Activated T-helper 2 cell treated with anti-CD3 and anti-CD28 coated beads, Interferon-gamma antibody, Interleukin-2, Interleukin-4, amounts not matched to agents 10 μg/mL and 5 μg/mL and 100 μg/mL, durations not matched to agents 14 hours and 24 hours and 36 hours (primary cell): ENCODE measurements at regions not wholly inside any gene's neighbourhood (a gene's known extent, or its start where the extent isn't known, plus 50 kb on each side); places are given as distances from the start of the nearest gene placed in this dataset.

ENCODE experiments used
- DNase-seq: peaks from one replicate; pipeline ENCODE4 v3.0.0; 2021; ENCODE audit warnings: low spot score
- H3K27ac Mint-ChIP-seq: one replicate; pipeline ENCODE4 v1.8.0; 2021; ENCODE audit warnings: mixed read lengths
- H3K27me3 Mint-ChIP-seq: one replicate; pipeline ENCODE4 v1.8.0; 2021; ENCODE audit warnings: low read depth, mixed read lengths
- H3K36me3 Mint-ChIP-seq: one replicate; pipeline ENCODE4 v1.8.0; 2021; ENCODE audit warnings: low read depth, mixed read lengths
- H3K4me1 Mint-ChIP-seq: one replicate; pipeline ENCODE4 v1.8.0; 2021; ENCODE audit warnings: low read depth, mixed read lengths
- H3K4me3 Mint-ChIP-seq: one replicate; pipeline ENCODE4 v1.8.0; 2021; ENCODE audit warnings: low read depth, mild to moderate bottlenecking, moderate library complexity, mixed read lengths
- H3K9me3 Mint-ChIP-seq: one replicate; pipeline ENCODE4 v1.8.0; 2021; ENCODE audit warnings: mixed read lengths
- intact Hi-C: fragments of 100-400 bp; cut with micrococcal nuclease; formaldehyde crosslinking; loops from one replicate; pipeline ENCODE4 v1.15.1; 2023

DNA sequence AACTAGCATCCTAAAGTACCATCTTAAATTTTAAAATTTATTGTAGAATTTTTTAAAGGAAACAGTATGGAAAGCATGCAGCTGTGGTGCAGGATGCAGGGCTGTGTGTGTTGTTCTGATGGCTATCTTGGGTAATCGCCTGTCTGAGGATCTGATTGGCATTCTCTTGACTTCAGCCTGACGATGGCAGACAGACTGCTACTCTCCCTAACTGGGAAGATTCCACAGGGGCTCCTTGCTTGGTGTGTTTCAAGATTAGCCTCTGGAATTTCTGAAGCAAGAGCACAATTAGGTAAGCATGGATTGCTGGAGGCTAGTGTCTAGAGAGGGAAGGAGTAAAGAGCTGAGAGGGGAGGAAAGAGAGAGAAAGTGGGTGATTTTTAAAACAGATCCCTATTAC is 696.8 kb upstream of the LRFN5 start:
- Mint-ChIP-seq H3K4me3 (no peak overlapping the region), H3K4me1 (no peaks in the 10 kb centered on the region), H3K27ac (no peak overlapping the region)

GRCh38 chr14:40903709-40904108 is 703.0 kb upstream of the LRFN5 start:
- intact Hi-C loops, result no loop called here
- H3K9me3 Mint-ChIP-seq, result peaks cover 19% of the 10 kb centered on the region
- H3K4me3 Mint-ChIP-seq, result no peak overlapping the region
- H3K27me3 Mint-ChIP-seq, result no peaks in the 10 kb centered on the region
- no peaks in the 10 kb centered on the region for H3K36me3 Mint-ChIP-seq
- no peaks in the 10 kb centered on the region for H3K4me1 Mint-ChIP-seq
- no peak overlapping the region for H3K27ac Mint-ChIP-seq
- DNase-seq, result no peak

More for the DNA sequence above, 696.8 kb upstream of the LRFN5 start:
- intact Hi-C loops, result no loop called here
- no peaks in the 10 kb centered on the region for H3K36me3 Mint-ChIP-seq
- DNase-seq, result no peak
- no peaks in the 10 kb centered on the region for H3K27me3 Mint-ChIP-seq
- H3K9me3 Mint-ChIP-seq, result peaks cover 9% of the 10 kb centered on the region

DNA sequence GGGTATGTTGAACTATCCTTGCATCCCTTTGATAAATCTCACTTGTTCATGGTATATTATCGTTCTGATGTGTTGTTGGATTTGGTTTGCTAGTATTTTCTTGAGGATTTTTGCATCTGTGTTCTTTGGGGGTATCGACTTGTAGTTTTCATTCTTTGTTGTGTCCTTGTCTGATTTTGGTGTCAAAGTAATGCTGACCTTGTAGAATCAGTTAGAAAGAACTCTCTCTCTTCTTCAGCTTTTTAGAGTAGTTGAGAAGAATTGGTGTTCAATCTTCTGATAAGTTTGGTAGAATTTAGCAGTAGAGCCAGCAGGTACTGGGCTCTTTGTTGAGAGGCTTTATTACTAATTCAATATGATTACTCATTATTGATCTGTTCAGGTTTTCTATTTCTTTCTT is 707.2 kb upstream of the LRFN5 start:
- DNase-seq, result no peak
- H3K9me3 Mint-ChIP-seq, result peaks cover 31% of the 10 kb centered on the region
- intact Hi-C loops, result no loop called here
- H3K4me1 Mint-ChIP-seq, result no peaks in the 10 kb centered on the region
- H3K4me3 Mint-ChIP-seq, result no peak overlapping the region
- no peaks in the 10 kb centered on the region for H3K36me3 Mint-ChIP-seq
- H3K27me3 Mint-ChIP-seq, result no peaks in the 10 kb centered on the region
- H3K27ac Mint-ChIP-seq, result no peak overlapping the region

DNA sequence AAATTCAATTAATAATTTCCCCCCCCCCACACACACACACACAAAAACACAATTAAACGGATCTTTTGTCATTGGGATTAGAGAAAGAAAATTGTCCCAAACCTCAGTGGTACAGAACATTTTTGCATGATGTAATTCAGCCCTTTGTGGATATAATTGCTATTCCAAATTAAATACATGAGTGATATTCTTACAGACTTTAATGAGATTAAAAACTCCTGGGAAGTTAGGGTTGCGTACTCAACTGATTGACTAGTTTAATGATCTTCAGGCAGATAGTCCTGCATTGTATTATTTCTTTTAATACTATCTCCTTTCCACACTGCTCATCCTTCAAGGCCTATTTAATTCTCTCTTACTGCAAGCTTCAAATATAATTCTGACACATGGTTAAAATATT is 711.8 kb upstream of the LRFN5 start:
- no peak overlapping the region for H3K27ac Mint-ChIP-seq
- no peak overlapping the region for H3K4me3 Mint-ChIP-seq
- intact Hi-C loops, result no loop called here
- no peaks in the 10 kb centered on the region for H3K27me3 Mint-ChIP-seq
- no peaks in the 10 kb centered on the region for H3K36me3 Mint-ChIP-seq
- no peaks in the 10 kb centered on the region for H3K4me1 Mint-ChIP-seq
- no peak for DNase-seq
- peaks cover 23% of the 10 kb centered on the region for H3K9me3 Mint-ChIP-seq

GRCh38 chr14:40889126-40889525 is 717.5 kb upstream of the LRFN5 start:
- no peaks in the 10 kb centered on the region for H3K36me3 Mint-ChIP-seq
- intact Hi-C loops, result no loop called here
- H3K27ac Mint-ChIP-seq, result no peak overlapping the region
- no peaks in the 10 kb centered on the region for H3K27me3 Mint-ChIP-seq
- no peak for DNase-seq
- peaks cover 4% of the 10 kb centered on the region for H3K9me3 Mint-ChIP-seq
- H3K4me3 Mint-ChIP-seq, result no peak overlapping the region
- no peaks in the 10 kb centered on the region for H3K4me1 Mint-ChIP-seq

- no peaks in the 10 kb centered on the region for H3K4me1 Mint-ChIP-seq
- no peaks in the 10 kb centered on the region for H3K36me3 Mint-ChIP-seq
- no peak for DNase-seq
- no peak overlapping the region for H3K27ac Mint-ChIP-seq
- intact Hi-C loops, result no loop called here
- no peaks in the 10 kb centered on the region for H3K27me3 Mint-ChIP-seq
- H3K4me3 Mint-ChIP-seq, result no peak overlapping the region
- peaks cover 9% of the 10 kb centered on the region for H3K9me3 Mint-ChIP-seq
Observed at GRCh38 chr14:40887912-40888311, 718.8 kb upstream of the LRFN5 start.

- Mint-ChIP-seq H3K4me3 (no peak overlapping the region), H3K4me1 (no peaks in the 10 kb centered on the region), H3K9me3 (peaks cover 23% of the 10 kb centered on the region), H3K27me3 (no peaks in the 10 kb centered on the region), H3K27ac (no peak overlapping the region), H3K36me3 (no peaks in the 10 kb centered on the region)
- DNase-seq, result no peak
- intact Hi-C loops, result no loop called here
Observed at GRCh38 chr14:40870252-40870651, 736.4 kb upstream of the LRFN5 start.

- Mint-ChIP-seq H3K4me1 (no peaks in the 10 kb centered on the region), H3K9me3 (peaks cover 39% of the 10 kb centered on the region), H3K27me3 (no peaks in the 10 kb centered on the region), H3K27ac (no peak overlapping the region), H3K36me3 (no peaks in the 10 kb centered on the region), H3K4me3 (no peak overlapping the region)
- intact Hi-C loops, result no loop called here
- DNase-seq, result no peak
Observed at GRCh38 chr14:40859055-40859454, 747.6 kb upstream of the LRFN5 start.

GRCh38 chr14:40855343-40855742 is 751.3 kb upstream of the LRFN5 start:
- no peaks in the 10 kb centered on the region for H3K4me1 Mint-ChIP-seq
- no peaks in the 10 kb centered on the region for H3K36me3 Mint-ChIP-seq

DNA sequence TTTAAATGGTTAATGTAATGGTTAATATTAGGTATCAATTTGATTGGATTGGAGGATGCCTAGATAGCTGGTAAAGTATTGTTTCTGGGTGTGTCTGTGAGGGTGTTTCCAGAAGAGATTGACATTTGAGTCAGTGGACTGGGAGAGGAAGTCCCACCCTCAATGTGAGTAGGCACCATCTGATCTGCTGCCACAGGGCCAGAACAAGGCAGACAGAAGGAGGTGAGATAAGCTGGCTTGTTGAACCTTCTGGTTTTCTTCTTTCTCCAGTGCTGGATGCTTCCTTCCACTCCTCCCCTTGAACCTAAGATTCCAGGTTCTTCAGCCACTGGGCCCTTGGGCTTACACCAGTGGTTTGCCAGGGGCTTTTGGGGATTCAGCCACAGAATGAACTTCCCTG is 756.5 kb upstream of the LRFN5 start:
- Mint-ChIP-seq H3K4me1 (no peaks in the 10 kb centered on the region), H3K36me3 (no peaks in the 10 kb centered on the region), H3K27me3 (no peaks in the 10 kb centered on the region), H3K4me3 (no peak overlapping the region), H3K27ac (no peak overlapping the region), H3K9me3 (peaks cover 8% of the 10 kb centered on the region)
- intact Hi-C loops, result no loop called here
- DNase-seq, result no peak

More at GRCh38 chr14:40855343-40855742, 751.3 kb upstream of the LRFN5 start:
- no peak for DNase-seq
- Mint-ChIP-seq H3K4me3 (no peak overlapping the region), H3K27me3 (no peaks in the 10 kb centered on the region), H3K27ac (no peak overlapping the region), H3K9me3 (peaks cover 25% of the 10 kb centered on the region)
- intact Hi-C loops, result no loop called here

- intact Hi-C loops, result no loop called here
- no peak for DNase-seq
- no peaks in the 10 kb centered on the region for H3K36me3 Mint-ChIP-seq
- no peaks in the 10 kb centered on the region for H3K4me1 Mint-ChIP-seq
- no peaks in the 10 kb centered on the region for H3K27me3 Mint-ChIP-seq
- H3K4me3 Mint-ChIP-seq, result no peak overlapping the region
- H3K27ac Mint-ChIP-seq, result no peak overlapping the region
- H3K9me3 Mint-ChIP-seq, result peaks cover 13% of the 10 kb centered on the region
Observed at GRCh38 chr14:40847480-40847879, 759.2 kb upstream of the LRFN5 start.

DNA sequence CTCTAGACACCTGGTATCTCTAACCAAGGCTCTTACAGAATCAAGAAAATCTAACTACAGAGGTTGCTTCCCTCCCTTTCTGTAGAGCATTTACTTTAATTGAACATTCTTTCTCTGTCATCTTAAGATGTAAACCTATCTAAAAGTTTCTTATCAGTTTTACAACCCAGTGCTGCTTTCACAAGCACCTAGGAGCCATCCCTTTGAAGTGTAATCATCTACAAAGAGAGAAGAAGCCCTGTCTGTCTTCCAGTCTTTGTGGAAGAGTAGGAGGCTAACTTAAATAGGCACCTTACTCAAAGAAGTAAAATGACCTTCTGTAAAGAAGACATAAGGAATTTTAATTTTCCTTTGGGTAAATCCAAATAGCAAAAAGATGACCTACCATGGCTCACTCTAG is 763.9 kb upstream of the LRFN5 start:
- no peak for DNase-seq
- intact Hi-C loops, result no loop called here
- Mint-ChIP-seq H3K36me3 (no peaks in the 10 kb centered on the region), H3K27ac (no peak overlapping the region), H3K27me3 (no peaks in the 10 kb centered on the region), H3K9me3 (peaks cover 14% of the 10 kb centered on the region), H3K4me1 (no peaks in the 10 kb centered on the region), H3K4me3 (no peak overlapping the region)

DNA sequence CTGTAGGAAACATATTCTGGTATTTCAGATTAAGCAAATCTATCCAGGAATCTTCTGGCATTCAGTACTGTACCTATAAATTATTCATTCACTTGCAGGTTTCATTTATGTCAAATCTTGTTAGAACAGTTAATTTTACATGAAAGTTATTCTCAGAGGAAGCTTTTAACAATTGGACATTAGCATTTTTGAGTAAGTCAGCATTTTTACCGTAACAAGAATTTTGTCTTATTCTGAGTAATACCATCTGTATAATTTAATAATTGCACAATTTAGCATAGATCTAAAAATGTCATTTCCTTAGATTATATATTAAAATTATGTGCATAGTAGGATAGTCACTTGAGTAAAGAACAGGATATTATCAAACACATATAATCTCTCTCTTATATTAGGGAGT is 764.8 kb upstream of the LRFN5 start:
- Mint-ChIP-seq H3K9me3 (peaks cover 14% of the 10 kb centered on the region), H3K27me3 (no peaks in the 10 kb centered on the region), H3K4me1 (no peaks in the 10 kb centered on the region), H3K27ac (no peak overlapping the region), H3K36me3 (no peaks in the 10 kb centered on the region), H3K4me3 (no peak overlapping the region)
- DNase-seq, result no peak
- intact Hi-C loops, result no loop called here

- Mint-ChIP-seq H3K4me1 (no peaks in the 10 kb centered on the region), H3K4me3 (no peak overlapping the region), H3K36me3 (no peaks in the 10 kb centered on the region), H3K9me3 (peaks cover 26% of the 10 kb centered on the region), H3K27me3 (no peaks in the 10 kb centered on the region), H3K27ac (no peak overlapping the region)
- intact Hi-C loops, result no loop called here
- DNase-seq, result no peak
Observed at GRCh38 chr14:40838601-40839000, 768.1 kb upstream of the LRFN5 start.
